Breast epithelium (tissue), 4 donors: ENCODE measurements at regions not wholly inside any gene's neighbourhood (a gene's known extent, or its start where the extent isn't known, plus 50 kb on each side); places are given as distances from the start of the nearest gene placed in this dataset.

Experiments
- DNase-seq, 2 donors: peaks; one replicate each; pipeline ENCODE4 v3.0.0-alpha.2; 2019; ENCODE audit warnings: low spot score in 2 of 2
- H3K27ac ChIP-seq, 2 donors: fragments of 200-600 bp; sonication (generic) in 1 of 2; one replicate each; pipeline ENCODE4 v1.5.1; 2016 to 2019; ENCODE audit warnings: mild to moderate bottlenecking in 1 of 2
- H3K27me3 ChIP-seq, 2 donors: fragments of 200-600 bp; sonication (generic) in 1 of 2; one replicate each; pipeline versions ENCODE4 v1.5.1 to v1.6.0; 2017 to 2019; ENCODE audit warnings: control low read depth in 1 of 2, mild to moderate bottlenecking in 1 of 2
- H3K36me3 ChIP-seq: fragments of 200-600 bp; one replicate; pipeline ENCODE4 v1.5.1; 2019
- H3K4me1 ChIP-seq, 2 donors: fragments of 200-600 bp; sonication (generic); one replicate each; pipeline ENCODE4 v1.5.1; 2016 to 2019; ENCODE audit warnings: control low read depth in 1 of 2
- H3K4me3 ChIP-seq, 3 donors: fragments of 200-600 bp; sonication (generic); 1 replicate in 2 of 3; 2 replicates in 1 of 3; pipeline ENCODE4 v1.5.1; 2016 to 2019; ENCODE audit warnings: mild to moderate bottlenecking in 3 of 3, moderate library complexity in 2 of 3
- H3K9me3 ChIP-seq, 2 donors: fragments of 200-600 bp; sonication (generic) in 1 of 2; one replicate each; pipeline ENCODE4 v1.5.1; 2016 to 2019; ENCODE audit warnings: control low read depth in 1 of 2
- CTCF ChIP-seq, 3 donors: fragments of 450-650 bp; IDR thresholded peaks; one replicate each; pipeline ENCODE4 v1.5.1; 2016 to 2017; ENCODE audit warnings: antibody characterized with exemption in 3 of 3, mild to moderate bottlenecking in 3 of 3, moderate library complexity in 3 of 3
- POLR2A ChIP-seq: fragments of 450-650 bp; IDR thresholded peaks from one replicate; pipeline ENCODE4 v1.6.1; 2016; ENCODE audit warnings: antibody characterized with exemption, mild to moderate bottlenecking, moderate library complexity
- POLR2AphosphoS5 ChIP-seq, 3 donors: sonication (generic); formaldehyde crosslinking; IDR thresholded peaks; one replicate each; pipeline ENCODE4 v1.6.1; 2017; ENCODE audit warnings: antibody characterized with exemption in 3 of 3
- intact Hi-C: fragments of 100-400 bp; cut with DNase I; formaldehyde crosslinking; loops from one replicate; pipeline ENCODE4 v1.15.1; 2023; ENCODE audit warnings: low total_unique reads

DNA sequence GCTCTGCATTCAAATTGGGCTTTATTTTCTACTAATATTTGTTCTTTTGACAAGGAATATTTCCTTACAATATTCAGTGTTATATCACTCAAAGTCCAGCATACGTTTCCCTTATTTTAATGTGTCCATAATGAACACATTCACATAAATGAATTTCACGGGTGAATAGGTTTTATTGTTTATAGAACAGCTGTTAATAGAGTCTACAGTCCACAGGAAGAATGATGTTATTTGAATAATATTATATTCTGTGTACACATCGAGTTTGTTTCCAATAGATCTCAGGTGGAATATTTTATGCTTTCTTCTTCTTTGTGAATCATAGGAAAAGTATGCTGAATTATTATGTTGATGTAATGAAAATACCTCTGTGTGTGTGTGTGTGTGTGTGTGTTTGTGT lies 582.4 kb downstream of the CDH26 start:
- Histone ChIP-seq H3K4me1 (no peaks in the 10 kb centered on the region), H3K27ac (no peak overlapping the region), H3K36me3 (no peaks in the 10 kb centered on the region), H3K4me3 (no peak overlapping the region), H3K27me3 (no peaks in the 10 kb centered on the region), H3K9me3 (peaks cover 0 to 7% of the 10 kb centered on the region in 2 donors)
- TF ChIP-seq POLR2A (no peak), POLR2AphosphoS5 (IDR thresholded peaks at IDR 0.05) (no peak), CTCF (IDR thresholded peaks at IDR 0.05) (no peak)
- intact Hi-C loops, result no loop called here
- DNase-seq, result no peak

DNA sequence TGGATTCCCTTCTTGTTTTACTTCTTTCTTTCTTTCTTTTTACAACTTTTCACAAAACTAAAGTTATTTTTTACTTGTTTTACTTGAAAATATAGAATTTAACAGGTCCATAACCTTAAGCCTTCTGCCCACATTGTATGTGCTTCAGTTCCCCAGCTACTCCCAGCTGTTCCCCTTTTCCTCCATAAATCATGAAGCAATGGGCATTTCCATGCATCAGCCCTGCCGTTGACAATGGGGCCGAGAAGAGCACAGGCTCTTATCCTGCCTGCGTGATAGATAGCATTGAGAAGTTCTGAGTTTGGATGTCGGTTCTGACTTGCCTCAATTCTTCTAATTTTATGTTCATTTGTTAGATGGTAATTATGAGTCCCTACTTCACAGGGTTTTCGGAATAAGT lies 583.8 kb downstream of the CDH26 start:
- H3K36me3 ChIP-seq, result no peaks in the 10 kb centered on the region
- no peak for DNase-seq
- H3K27ac ChIP-seq, result no peak overlapping the region
- peaks cover 0 to 7% of the 10 kb centered on the region in 2 donors for H3K9me3 ChIP-seq
- no peaks in the 10 kb centered on the region for H3K4me1 ChIP-seq
- intact Hi-C loops, result no loop called here
- H3K4me3 ChIP-seq, result no peak overlapping the region
- no peaks in the 10 kb centered on the region for H3K27me3 ChIP-seq
- TF ChIP-seq CTCF (IDR thresholded peaks at IDR 0.05), result no peak
- TF ChIP-seq POLR2AphosphoS5 (IDR thresholded peaks at IDR 0.05), result no peak
- TF ChIP-seq POLR2A, result no peak

DNA sequence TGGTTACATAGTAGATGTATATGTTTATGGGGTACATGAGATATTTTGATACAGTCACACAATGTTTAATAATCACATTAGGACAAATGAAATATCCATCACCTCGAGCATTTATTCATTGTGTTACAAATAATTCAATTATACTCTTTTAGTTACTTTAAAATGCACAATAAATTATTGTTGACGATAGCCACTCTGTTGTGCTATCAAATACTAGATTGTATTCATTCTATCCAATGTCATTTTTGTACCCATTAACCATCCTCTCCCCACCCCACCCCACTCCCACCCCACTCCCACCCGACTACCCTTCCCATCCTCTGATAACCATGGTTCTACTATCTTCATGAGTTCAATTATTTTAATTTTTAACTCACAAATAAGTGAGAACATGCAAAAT lies 585.4 kb downstream of the CDH26 start:
- H3K4me3 ChIP-seq, result no peak overlapping the region
- intact Hi-C loops, result no loop called here
- no peak overlapping the region for H3K27ac ChIP-seq
- H3K36me3 ChIP-seq, result no peaks in the 10 kb centered on the region
- H3K9me3 ChIP-seq, result peaks cover 0 to 7% of the 10 kb centered on the region in 2 donors
- no peaks in the 10 kb centered on the region for H3K4me1 ChIP-seq
- DNase-seq, result no peak
- no peaks in the 10 kb centered on the region for H3K27me3 ChIP-seq
- TF ChIP-seq POLR2A (no peak), POLR2AphosphoS5 (IDR thresholded peaks at IDR 0.05) (no peak), CTCF (IDR thresholded peaks at IDR 0.05) (no peak)

- H3K4me1 ChIP-seq, result no peaks in the 10 kb centered on the region
- H3K27me3 ChIP-seq, result no peaks in the 10 kb centered on the region
- no peaks in the 10 kb centered on the region for H3K9me3 ChIP-seq
- H3K27ac ChIP-seq, result no peak overlapping the region
- TF ChIP-seq POLR2A (no peak), CTCF (IDR thresholded peaks at IDR 0.05) (no peak)
- no peak for DNase-seq
- H3K36me3 ChIP-seq, result no peaks in the 10 kb centered on the region
- intact Hi-C loops, result no loop called here
- no peak overlapping the region for H3K4me3 ChIP-seq
Observed at GRCh38 chr20:60553095-60553494, 594.9 kb downstream of the CDH26 start.

DNA sequence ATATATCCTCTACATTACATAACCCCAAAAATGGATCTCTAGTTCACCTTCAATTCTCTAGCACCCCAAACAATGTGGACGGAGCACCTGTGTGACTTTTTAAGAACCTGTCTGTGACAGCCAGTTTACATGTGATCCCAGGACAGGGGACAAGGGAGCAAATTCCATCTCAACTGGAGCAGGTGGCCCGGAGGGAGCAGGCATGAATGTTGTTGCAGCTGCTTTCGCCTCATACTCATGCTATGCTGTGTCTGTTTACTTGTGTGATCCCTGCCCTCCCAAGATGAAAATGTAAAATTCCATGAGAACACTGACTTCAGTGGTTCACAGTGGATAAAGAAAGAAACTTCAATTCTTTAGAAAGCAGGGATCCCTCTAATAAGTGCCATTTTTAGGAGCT lies 600.3 kb downstream of the CDH26 start:
- no peak overlapping the region for H3K4me3 ChIP-seq
- TF ChIP-seq POLR2AphosphoS5 (IDR thresholded peaks at IDR 0.05) (no peak), CTCF (IDR thresholded peaks at IDR 0.05) (no peak), POLR2A (no peak)
- intact Hi-C loops, result no loop called here
- H3K4me1 ChIP-seq, result no peaks in the 10 kb centered on the region
- H3K27ac ChIP-seq, result no peak overlapping the region
- H3K9me3 ChIP-seq, result no peaks in the 10 kb centered on the region
- no peaks in the 10 kb centered on the region for H3K36me3 ChIP-seq
- H3K27me3 ChIP-seq, result no peaks in the 10 kb centered on the region
- no peak for DNase-seq
